OCI-LY3 (cell line): ENCODE measurements at regions not wholly inside any gene's neighbourhood (a gene's known extent, or its start where the extent isn't known, plus 50 kb on each side); places are given as distances from the start of the nearest gene placed in this dataset.

Experiments used
- H2AFZ ChIP-seq: fragments of 200-600, 300-600 bp; shearing (Covaris generic); 2 replicates; pipeline ENCODE4 v1.6.0; 2014; ENCODE audit warnings: antibody characterized with exemption, low read depth, low read length
- H3K27ac ChIP-seq: fragments of 200-600, 300-600 bp; sonication (generic); 2 replicates; pipeline ENCODE4 v1.5.1; 2014; ENCODE audit warnings: mild to moderate bottlenecking, low read length, moderate library complexity, mixed read lengths
- H3K27me3 ChIP-seq: fragments of 200-600, 300-600 bp; sonication (generic); 2 replicates; pipeline ENCODE4 v1.6.1; 2014; ENCODE audit warnings: low read depth, low read length, mixed read lengths
- H3K36me3 ChIP-seq: fragments of 200-600, 300-600 bp; sonication (generic); replicated peaks from 2 replicates; pipeline ENCODE3; 2014; ENCODE audit warnings: low read depth, low read length, mixed read lengths
- H3K4me1 ChIP-seq: fragments of 300-600, 200-600 bp; sonication (generic); 2 replicates; pipeline ENCODE4 v1.6.1; 2014; ENCODE audit warnings: low read length, mixed read lengths
- H3K4me2 ChIP-seq: fragments of 200-600, 300-600 bp; sonication (generic); 2 replicates; pipeline ENCODE4 v1.6.1; 2014; ENCODE audit warnings: low read length, mixed read lengths
- H3K4me3 ChIP-seq: fragments of 300-600, 200-600 bp; sonication (generic); 2 replicates; pipeline ENCODE4 v1.5.1; 2014; ENCODE audit warnings: antibody characterized with exemption, mild to moderate bottlenecking, low read length, moderate library complexity
- H3K79me2 ChIP-seq: fragments of 300-600, 200-600 bp; shearing (Covaris generic); 2 replicates; pipeline ENCODE4 v1.6.1; 2014; ENCODE audit warnings: mild to moderate bottlenecking, low read length, mixed read lengths
- H3K9ac ChIP-seq: fragments of 300-600, 200-600 bp; shearing (Covaris generic); 2 replicates; pipeline ENCODE4 v1.6.0; 2014; ENCODE audit warnings: mild to moderate bottlenecking, low read length, moderate library complexity
- H3K9me3 ChIP-seq: fragments of 200-600, 300-600 bp; shearing (Covaris generic); 2 replicates; pipeline ENCODE4 v1.6.1; 2014; ENCODE audit warnings: low read length, mixed read lengths; ENCODE audit not compliant: insufficient read depth
- H4K20me1 ChIP-seq: fragments of 200-600, 300-600 bp; sonication (generic); 2 replicates; pipeline ENCODE4 v1.6.1; 2016; ENCODE audit warnings: low read length, mixed read lengths; ENCODE audit not compliant: insufficient read depth
- CTCF ChIP-seq: fragments of 200-600, 300-600 bp; sonication (generic); IDR thresholded peaks from 2 replicates; pipeline ENCODE4 v1.5.1; 2014; ENCODE audit warnings: antibody characterized with exemption, low read length, low read depth
- EZH2phosphoT487 ChIP-seq: fragments of 200-600 bp; shearing (Covaris generic); IDR thresholded peaks from 2 replicates; pipeline ENCODE4 v1.6.1; 2018; ENCODE audit warnings: antibody characterized with exemption, mixed run types, low read depth

- Histone ChIP-seq H3K9ac (no peak overlapping the region), H2AFZ (no peak overlapping the region), H3K9me3 (no peaks in the 10 kb centered on the region), H4K20me1 (no peaks in the 10 kb centered on the region), H3K27ac (no peak overlapping the region), H3K4me1 (no peaks in the 10 kb centered on the region), H3K27me3 (peaks cover 36% of the 10 kb centered on the region), H3K36me3 (no peaks in the 10 kb centered on the region), H3K79me2 (no peaks in the 10 kb centered on the region), H3K4me3 (no peak overlapping the region), H3K4me2 (no peak overlapping the region)
- TF ChIP-seq EZH2phosphoT487 (no peak), CTCF (no peak)
Observed at GRCh38 chr19:30647891-30648720, 275.9 kb downstream of the ZNF536 start.

- Histone ChIP-seq H3K36me3 (no peaks in the 10 kb centered on the region), H3K27me3 (peaks cover 24% of the 10 kb centered on the region; the same call in 1 of the 2 replicates), H3K4me1 (no peaks in the 10 kb centered on the region), H3K9me3 (no peaks in the 10 kb centered on the region), H4K20me1 (no peaks in the 10 kb centered on the region), H3K4me3 (no peak overlapping the region), H3K27ac (no peak overlapping the region), H3K4me2 (no peak overlapping the region), H2AFZ (no peak overlapping the region), H3K79me2 (no peaks in the 10 kb centered on the region), H3K9ac (no peak overlapping the region)
- TF ChIP-seq EZH2phosphoT487 (no peak), CTCF (no peak)
Observed at GRCh38 chr19:30646806-30647205, 274.6 kb downstream of the ZNF536 start.

- Histone ChIP-seq H3K9me3 (no peaks in the 10 kb centered on the region), H3K79me2 (no peaks in the 10 kb centered on the region), H3K27me3 (peaks cover 20% of the 10 kb centered on the region; the same call in 1 of the 2 replicates), H3K36me3 (no peaks in the 10 kb centered on the region), H3K9ac (no peak overlapping the region), H3K4me2 (no peak overlapping the region), H3K27ac (no peak overlapping the region), H4K20me1 (no peaks in the 10 kb centered on the region), H3K4me1 (no peaks in the 10 kb centered on the region), H3K4me3 (no peak overlapping the region), H2AFZ (no peak overlapping the region)
- no peak for TF ChIP-seq EZH2phosphoT487
- TF ChIP-seq CTCF: no peak
Observed at GRCh38 chr19:30645946-30646577, 273.9 kb downstream of the ZNF536 start.

GRCh38 chr19:30640252-30640965 is 268.2 kb downstream of the ZNF536 start:
- no peaks in the 10 kb centered on the region for H3K36me3 ChIP-seq
- no peaks in the 10 kb centered on the region; the same call in 1 of the 2 replicates for H3K27me3 ChIP-seq
- no peaks in the 10 kb centered on the region for H3K4me1 ChIP-seq
- H4K20me1 ChIP-seq: no peaks in the 10 kb centered on the region
- no peak overlapping the region for H3K9ac ChIP-seq
- H2AFZ ChIP-seq: no peak overlapping the region
- H3K9me3 ChIP-seq: no peaks in the 10 kb centered on the region
- no peak overlapping the region for H3K4me3 ChIP-seq
- no peaks in the 10 kb centered on the region for H3K79me2 ChIP-seq
- no peak overlapping the region for H3K4me2 ChIP-seq
- no peak overlapping the region for H3K27ac ChIP-seq
- TF ChIP-seq EZH2phosphoT487 (no peak), CTCF (no peak)
